ENCODE measurements at regions not wholly inside any gene's neighbourhood (a gene's known extent, or its start where the extent isn't known, plus 50 kb on each side); places are given as distances from the start of the nearest gene placed in this dataset.

DNA sequence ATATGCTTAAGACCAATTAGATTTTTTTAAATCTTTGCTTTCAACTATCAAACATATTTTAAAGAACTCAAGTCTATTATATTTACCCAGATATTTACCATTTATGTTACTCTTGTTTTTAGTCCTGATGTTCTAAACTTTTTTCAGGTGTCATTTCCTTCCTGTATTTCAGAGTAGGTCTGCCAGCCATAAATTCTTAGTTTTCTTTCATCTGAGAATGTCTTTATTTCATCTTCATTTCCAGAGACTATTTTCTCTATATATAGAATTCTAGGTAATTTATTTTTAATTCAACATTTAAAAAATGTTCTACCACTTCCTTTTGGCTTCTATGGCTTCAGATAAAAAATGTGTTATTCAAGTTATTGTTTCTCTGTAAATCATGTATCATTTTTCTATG lies 218.2 kb upstream of the AMIGO2 start:
- no peaks in the 10 kb centered on the region for H3K36me3 Mint-ChIP-seq
- H3K4me3 Mint-ChIP-seq = no peak overlapping the region

DNA sequence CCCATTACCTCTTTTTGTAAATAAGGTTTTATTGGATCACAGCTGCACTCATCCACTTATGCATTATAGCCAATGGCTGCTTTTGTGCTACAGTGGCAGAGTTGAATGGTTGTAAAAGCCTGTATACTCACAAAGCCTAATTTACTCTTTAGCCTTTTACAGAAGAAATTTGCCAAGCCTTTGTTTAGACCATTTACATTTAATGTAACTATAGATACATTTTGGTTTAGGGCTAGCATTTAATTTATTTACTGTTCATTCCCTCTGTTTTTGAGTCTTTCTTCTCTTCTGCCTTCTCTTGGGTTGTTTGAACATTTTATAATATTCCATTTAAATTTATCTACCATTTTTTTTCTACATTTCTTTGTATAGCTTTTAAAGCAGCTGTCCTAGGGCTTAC lies 217.1 kb upstream of the AMIGO2 start:
- H3K4me2 ChIP-seq (replicated peaks; ENCODE audit: extremely low read depth, low read length, poor library complexity, severe bottlenecking) = no peak overlapping the region
- no peaks in the 10 kb centered on the region for H3K9me3 ChIP-seq (replicated peaks in 1 of 2; ENCODE audit: control insufficient read depth in 1 of 2, insufficient read depth in 1 of 2, low read length in 2 of 2)
- Mint-ChIP-seq H3K36me3 (no peaks in the 10 kb centered on the region), H3K4me3 (no peak overlapping the region), H3K9me3 (peaks cover 0 to 1% (median 0%) of the 10 kb centered on the region in 7 donors), H3K27me3 (ENCODE audit: low read depth in 3 of 3) (peaks cover 0 to 3% (median 2%) of the 10 kb centered on the region in 3 donors), H3K4me1 (peaks cover 2% of the 10 kb centered on the region), H3K27ac (no peak overlapping the region)
- no peaks in the 10 kb centered on the region for H3K4me1 ChIP-seq (ENCODE audit: control insufficient read depth in 1 of 2, insufficient read depth in 2 of 2, low read length in 2 of 2)
- no peak overlapping the region for H3K4me3 ChIP-seq (replicated peaks in 1 of 3; ENCODE audit: low read depth in 2 of 3, low read length in 3 of 3)
- H3K79me2 ChIP-seq (ENCODE audit: insufficient read depth, low read length) = no peaks in the 10 kb centered on the region
- TF ChIP-seq, protein P1, sequence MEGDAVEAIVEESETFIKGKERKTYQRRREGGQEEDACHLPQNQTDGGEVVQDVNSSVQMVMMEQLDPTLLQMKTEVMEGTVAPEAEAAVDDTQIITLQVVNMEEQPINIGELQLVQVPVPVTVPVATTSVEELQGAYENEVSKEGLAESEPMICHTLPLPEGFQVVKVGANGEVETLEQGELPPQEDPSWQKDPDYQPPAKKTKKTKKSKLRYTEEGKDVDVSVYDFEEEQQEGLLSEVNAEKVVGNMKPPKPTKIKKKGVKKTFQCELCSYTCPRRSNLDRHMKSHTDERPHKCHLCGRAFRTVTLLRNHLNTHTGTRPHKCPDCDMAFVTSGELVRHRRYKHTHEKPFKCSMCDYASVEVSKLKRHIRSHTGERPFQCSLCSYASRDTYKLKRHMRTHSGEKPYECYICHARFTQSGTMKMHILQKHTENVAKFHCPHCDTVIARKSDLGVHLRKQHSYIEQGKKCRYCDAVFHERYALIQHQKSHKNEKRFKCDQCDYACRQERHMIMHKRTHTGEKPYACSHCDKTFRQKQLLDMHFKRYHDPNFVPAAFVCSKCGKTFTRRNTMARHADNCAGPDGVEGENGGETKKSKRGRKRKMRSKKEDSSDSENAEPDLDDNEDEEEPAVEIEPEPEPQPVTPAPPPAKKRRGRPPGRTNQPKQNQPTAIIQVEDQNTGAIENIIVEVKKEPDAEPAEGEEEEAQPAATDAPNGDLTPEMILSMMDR (IDR thresholded peaks at IDR 0.05) = no peak
- H3K9ac ChIP-seq (ENCODE audit: insufficient read depth, low read length, poor library complexity, severe bottlenecking) = no peak overlapping the region
- DNase-seq = no peak
- H2AFZ ChIP-seq (ENCODE audit: insufficient read depth, low read depth, low read length, poor library complexity, severe bottlenecking) = no peak overlapping the region
- H3K27ac ChIP-seq (ENCODE audit: low read depth in 1 of 2, low read length in 2 of 2) = no peak overlapping the region
- no peaks in the 10 kb centered on the region for H3K27me3 ChIP-seq (ENCODE audit: control insufficient read depth in 2 of 2, insufficient read depth in 2 of 2, low read length in 2 of 2)
- intact Hi-C loops (cut with micrococcal nuclease) = no loop called here
- no peaks in the 10 kb centered on the region for H4K20me1 ChIP-seq (ENCODE audit: insufficient read depth, low read length)
- H3K36me3 ChIP-seq (replicated peaks in 1 of 2; ENCODE audit: control insufficient read depth in 1 of 2, insufficient read depth in 2 of 2, low read length in 2 of 2) = no peaks in the 10 kb centered on the region

More for the DNA sequence above, 218.2 kb upstream of the AMIGO2 start:
- DNase-seq = no peak
- Mint-ChIP-seq H3K27me3 (ENCODE audit: low read depth in 3 of 3) (peaks cover 0 to 3% (median 2%) of the 10 kb centered on the region in 3 donors), H3K27ac (no peak overlapping the region), H3K4me1 (peaks cover 2% of the 10 kb centered on the region), H3K9me3 (peaks cover 0 to 1% (median 0%) of the 10 kb centered on the region in 7 donors)
- intact Hi-C loops (cut with micrococcal nuclease) = no loop called here
- Histone ChIP-seq H3K4me2 (replicated peaks; ENCODE audit: extremely low read depth, low read length, poor library complexity, severe bottlenecking) (no peak overlapping the region), H3K9ac (ENCODE audit: insufficient read depth, low read length, poor library complexity, severe bottlenecking) (no peak overlapping the region), H4K20me1 (ENCODE audit: insufficient read depth, low read length) (no peaks in the 10 kb centered on the region), H3K9me3 (replicated peaks in 1 of 2; ENCODE audit: control insufficient read depth in 1 of 2, insufficient read depth in 1 of 2, low read length in 2 of 2) (no peaks in the 10 kb centered on the region), H3K79me2 (ENCODE audit: insufficient read depth, low read length) (no peaks in the 10 kb centered on the region), H3K4me1 (ENCODE audit: control insufficient read depth in 1 of 2, insufficient read depth in 2 of 2, low read length in 2 of 2) (no peaks in the 10 kb centered on the region), H3K27me3 (ENCODE audit: control insufficient read depth in 2 of 2, insufficient read depth in 2 of 2, low read length in 2 of 2) (no peaks in the 10 kb centered on the region), H3K36me3 (replicated peaks in 1 of 2; ENCODE audit: control insufficient read depth in 1 of 2, insufficient read depth in 2 of 2, low read length in 2 of 2) (no peaks in the 10 kb centered on the region), H3K27ac (ENCODE audit: low read depth in 1 of 2, low read length in 2 of 2) (no peak overlapping the region), H3K4me3 (replicated peaks in 1 of 3; ENCODE audit: low read depth in 2 of 3, low read length in 3 of 3) (no peak overlapping the region), H2AFZ (ENCODE audit: insufficient read depth, low read depth, low read length, poor library complexity, severe bottlenecking) (no peak overlapping the region)
- TF ChIP-seq, protein P1 (IDR thresholded peaks at IDR 0.05) = no peak

All from CD14-positive monocyte (primary cell).